Endothelial cell of umbilical vein (primary cell): ENCODE measurements at regions not wholly inside any gene's neighbourhood (a gene's known extent, or its start where the extent isn't known, plus 50 kb on each side); places are given as distances from the start of the nearest gene placed in this dataset.

Experiments
- CTCF ChIP-seq, 2 donors: IDR thresholded peaks; 1 replicate in 1 of 2; 2 replicates in 1 of 2; pipeline ENCODE4 v1.5.1; 2011; ENCODE audit warnings: low read length in 2 of 2, mild to moderate bottlenecking in 2 of 2, moderate library complexity in 2 of 2, control low read depth in 1 of 2, inconsistent platforms in 1 of 2, low read depth in 1 of 2; ENCODE audit not compliant: insufficient read depth in 1 of 2; ENCODE audit errors: extremely low read depth in 1 of 2
- EZH2 ChIP-seq: IDR thresholded peaks from 2 replicates; pipeline ENCODE4 v1.6.1; 2012; ENCODE audit warnings: borderline replicate concordance, low read depth, mild to moderate bottlenecking, moderate library complexity, low read length, inconsistent platforms; ENCODE audit not compliant: severe bottlenecking
- GATA2 ChIP-seq: IDR thresholded peaks from 2 replicates; pipeline ENCODE4 v1.7.0; 2011; ENCODE audit warnings: low read depth, mild to moderate bottlenecking, moderate library complexity, mixed read lengths, low read length; ENCODE audit not compliant: insufficient read length, insufficient read depth
- JUN ChIP-seq: IDR thresholded peaks from 2 replicates; pipeline ENCODE4 v1.6.1; 2011; ENCODE audit warnings: borderline replicate concordance, low read depth; ENCODE audit not compliant: insufficient read length, insufficient read depth
- MAX ChIP-seq: IDR thresholded peaks from 2 replicates; pipeline ENCODE4 v1.6.1; 2011; ENCODE audit not compliant: insufficient read depth, insufficient read length
- MYC ChIP-seq: IDR thresholded peaks from one replicate; pipeline ENCODE4 v1.6.1; 2011; ENCODE audit warnings: mild to moderate bottlenecking, low read depth, low read length
- POLR2A ChIP-seq: IDR thresholded peaks from 2 replicates; pipeline ENCODE4 v1.6.1; 2012; ENCODE audit warnings: low read depth, mild to moderate bottlenecking, control low read depth, low read length
- POLR2AphosphoS5 ChIP-seq: IDR thresholded peaks from 2 replicates; pipeline ENCODE4 v1.6.1; 2012; ENCODE audit warnings: low read depth, mild to moderate bottlenecking, control low read depth, low read length, moderate library complexity; ENCODE audit not compliant: insufficient read depth

- peak; percentile 77 for TF ChIP-seq JUN
- no peak for TF ChIP-seq CTCF (IDR thresholded peaks at IDR 0.05; ENCODE audit: extremely low read depth in 1 of 2, insufficient read depth in 1 of 2, low read depth in 1 of 2, low read length in 2 of 2)
- TF ChIP-seq MAX: no peak
- TF ChIP-seq POLR2A: peak; percentile 51
- TF ChIP-seq EZH2: no peak
- TF ChIP-seq POLR2AphosphoS5: peak; percentile 81
- TF ChIP-seq MYC: no peak
- peak; percentile 99 for TF ChIP-seq GATA2
These were observed 829.0 kb downstream of the TNS3 start for GRCh38 chr7:46752881-46753366.
